ENCODE measurements at regions not wholly inside any gene's neighbourhood (a gene's known extent, or its start where the extent isn't known, plus 50 kb on each side); places are given as distances from the start of the nearest gene placed in this dataset.

GRCh38 chr20:43293068-43293786 is 103.5 kb upstream of the PTPRT start:
- no peaks in the 10 kb centered on the region; the same call in 1 of the 2 replicates for H3K27me3 Mint-ChIP-seq (ENCODE audit: low read depth)
- TF ChIP-seq ZNF138 (CRISPR knock-in tag; conservative IDR thresholded peaks at IDR 0.05) (no peak), ATF3 (CRISPR knock-in tag; conservative IDR thresholded peaks at IDR 0.05) (no peak), ZNF416 (CRISPR knock-in tag; IDR thresholded peaks at IDR 0.05) (no peak), ZBTB21 (CRISPR knock-in tag; IDR thresholded peaks at IDR 0.05; ENCODE audit: borderline replicate concordance) (no peak), CTCF (IDR thresholded peaks at IDR 0.05) (no peak), ESRRA (CRISPR knock-in tag; IDR thresholded peaks at IDR 0.05; ENCODE audit: borderline replicate concordance) (no peak), HMGA2 (CRISPR knock-in tag; IDR thresholded peaks at IDR 0.05) (no peak), TEAD4 (CRISPR knock-in tag; IDR thresholded peaks at IDR 0.05) (no peak), FOXP1 (CRISPR knock-in tag; IDR thresholded peaks at IDR 0.05; ENCODE audit: borderline replicate concordance) (no peak), NR1H2 (CRISPR knock-in tag; IDR thresholded peaks at IDR 0.05) (no peak), JUN (CRISPR knock-in tag; IDR thresholded peaks at IDR 0.05) (no peak)
- TF ChIP-seq, protein P1, sequence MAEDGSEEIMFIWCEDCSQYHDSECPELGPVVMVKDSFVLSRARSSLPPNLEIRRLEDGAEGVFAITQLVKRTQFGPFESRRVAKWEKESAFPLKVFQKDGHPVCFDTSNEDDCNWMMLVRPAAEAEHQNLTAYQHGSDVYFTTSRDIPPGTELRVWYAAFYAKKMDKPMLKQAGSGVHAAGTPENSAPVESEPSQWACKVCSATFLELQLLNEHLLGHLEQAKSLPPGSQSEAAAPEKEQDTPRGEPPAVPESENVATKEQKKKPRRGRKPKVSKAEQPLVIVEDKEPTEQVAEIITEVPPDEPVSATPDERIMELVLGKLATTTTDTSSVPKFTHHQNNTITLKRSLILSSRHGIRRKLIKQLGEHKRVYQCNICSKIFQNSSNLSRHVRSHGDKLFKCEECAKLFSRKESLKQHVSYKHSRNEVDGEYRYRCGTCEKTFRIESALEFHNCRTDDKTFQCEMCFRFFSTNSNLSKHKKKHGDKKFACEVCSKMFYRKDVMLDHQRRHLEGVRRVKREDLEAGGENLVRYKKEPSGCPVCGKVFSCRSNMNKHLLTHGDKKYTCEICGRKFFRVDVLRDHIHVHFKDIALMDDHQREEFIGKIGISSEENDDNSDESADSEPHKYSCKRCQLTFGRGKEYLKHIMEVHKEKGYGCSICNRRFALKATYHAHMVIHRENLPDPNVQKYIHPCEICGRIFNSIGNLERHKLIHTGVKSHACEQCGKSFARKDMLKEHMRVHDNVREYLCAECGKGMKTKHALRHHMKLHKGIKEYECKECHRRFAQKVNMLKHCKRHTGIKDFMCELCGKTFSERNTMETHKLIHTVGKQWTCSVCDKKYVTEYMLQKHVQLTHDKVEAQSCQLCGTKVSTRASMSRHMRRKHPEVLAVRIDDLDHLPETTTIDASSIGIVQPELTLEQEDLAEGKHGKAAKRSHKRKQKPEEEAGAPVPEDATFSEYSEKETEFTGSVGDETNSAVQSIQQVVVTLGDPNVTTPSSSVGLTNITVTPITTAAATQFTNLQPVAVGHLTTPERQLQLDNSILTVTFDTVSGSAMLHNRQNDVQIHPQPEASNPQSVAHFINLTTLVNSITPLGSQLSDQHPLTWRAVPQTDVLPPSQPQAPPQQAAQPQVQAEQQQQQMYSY (CRISPR knock-in tag; IDR thresholded peaks at IDR 0.05): no peak
- TF ChIP-seq, protein P2, sequence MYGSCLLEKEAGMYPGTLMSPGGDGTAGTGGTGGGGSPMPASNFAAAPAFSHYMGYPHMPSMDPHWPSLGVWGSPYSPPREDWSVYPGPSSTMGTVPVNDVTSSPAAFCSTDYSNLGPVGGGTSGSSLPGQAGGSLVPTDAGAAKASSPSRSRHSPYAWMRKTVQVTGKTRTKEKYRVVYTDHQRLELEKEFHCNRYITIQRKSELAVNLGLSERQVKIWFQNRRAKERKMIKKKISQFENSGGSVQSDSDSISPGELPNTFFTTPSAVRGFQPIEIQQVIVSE (CRISPR knock-in tag; IDR thresholded peaks at IDR 0.05; ENCODE audit: borderline replicate concordance): no peak
- TF ChIP-seq, protein P3, sequence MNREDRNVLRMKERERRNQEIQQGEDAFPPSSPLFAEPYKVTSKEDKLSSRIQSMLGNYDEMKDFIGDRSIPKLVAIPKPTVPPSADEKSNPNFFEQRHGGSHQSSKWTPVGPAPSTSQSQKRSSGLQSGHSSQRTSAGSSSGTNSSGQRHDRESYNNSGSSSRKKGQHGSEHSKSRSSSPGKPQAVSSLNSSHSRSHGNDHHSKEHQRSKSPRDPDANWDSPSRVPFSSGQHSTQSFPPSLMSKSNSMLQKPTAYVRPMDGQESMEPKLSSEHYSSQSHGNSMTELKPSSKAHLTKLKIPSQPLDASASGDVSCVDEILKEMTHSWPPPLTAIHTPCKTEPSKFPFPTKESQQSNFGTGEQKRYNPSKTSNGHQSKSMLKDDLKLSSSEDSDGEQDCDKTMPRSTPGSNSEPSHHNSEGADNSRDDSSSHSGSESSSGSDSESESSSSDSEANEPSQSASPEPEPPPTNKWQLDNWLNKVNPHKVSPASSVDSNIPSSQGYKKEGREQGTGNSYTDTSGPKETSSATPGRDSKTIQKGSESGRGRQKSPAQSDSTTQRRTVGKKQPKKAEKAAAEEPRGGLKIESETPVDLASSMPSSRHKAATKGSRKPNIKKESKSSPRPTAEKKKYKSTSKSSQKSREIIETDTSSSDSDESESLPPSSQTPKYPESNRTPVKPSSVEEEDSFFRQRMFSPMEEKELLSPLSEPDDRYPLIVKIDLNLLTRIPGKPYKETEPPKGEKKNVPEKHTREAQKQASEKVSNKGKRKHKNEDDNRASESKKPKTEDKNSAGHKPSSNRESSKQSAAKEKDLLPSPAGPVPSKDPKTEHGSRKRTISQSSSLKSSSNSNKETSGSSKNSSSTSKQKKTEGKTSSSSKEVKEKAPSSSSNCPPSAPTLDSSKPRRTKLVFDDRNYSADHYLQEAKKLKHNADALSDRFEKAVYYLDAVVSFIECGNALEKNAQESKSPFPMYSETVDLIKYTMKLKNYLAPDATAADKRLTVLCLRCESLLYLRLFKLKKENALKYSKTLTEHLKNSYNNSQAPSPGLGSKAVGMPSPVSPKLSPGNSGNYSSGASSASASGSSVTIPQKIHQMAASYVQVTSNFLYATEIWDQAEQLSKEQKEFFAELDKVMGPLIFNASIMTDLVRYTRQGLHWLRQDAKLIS (CRISPR knock-in tag; IDR thresholded peaks at IDR 0.05; ENCODE audit: borderline replicate concordance): no peak
- no peak overlapping the region for H3K4me3 Mint-ChIP-seq
- peaks cover 18% of the 10 kb centered on the region for H3K4me1 Mint-ChIP-seq
- ChIA-PET POLR2A (interaction anchor here (0.6 kb wide), 1 partner anchor 51 kb away, joined by 3 read pairs; no protein-coding TSS in a partner anchor), CTCF (no interaction called here)
- DNase-seq (ENCODE audit: low spot score) (no peak), ATAC-seq (no peak)
- no peak overlapping the region for H3K27ac Mint-ChIP-seq
- peaks cover 36% of the 10 kb centered on the region for H3K9me3 Mint-ChIP-seq
- H3K36me3 Mint-ChIP-seq: peaks cover 7% of the 10 kb centered on the region

DNA sequence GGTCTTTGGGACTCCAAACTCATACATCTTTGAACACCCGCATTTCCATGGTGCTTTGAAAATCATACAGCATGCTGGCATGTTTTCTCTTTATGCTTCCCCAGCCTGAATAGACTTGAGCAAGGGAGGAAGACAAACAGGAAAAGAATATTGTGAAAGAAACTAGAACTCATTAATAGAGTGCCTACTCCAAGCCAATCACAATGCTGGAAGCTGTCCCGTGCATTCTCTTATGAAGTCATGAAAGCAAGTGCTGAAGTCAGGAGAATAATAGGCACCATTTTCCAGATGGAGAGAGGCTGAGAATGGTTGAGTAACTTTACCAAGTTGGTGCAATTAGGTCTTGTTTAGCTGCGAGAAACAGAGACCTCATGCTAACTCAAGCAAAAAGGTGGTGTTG is 102.5 kb upstream of the PTPRT start:
- POLR2A ChIA-PET: no interaction called here
- H3K4me1 Mint-ChIP-seq: peaks cover 18% of the 10 kb centered on the region
- peaks cover 12% of the 10 kb centered on the region for H3K36me3 Mint-ChIP-seq
- DNase-seq (ENCODE audit: low spot score) (no peak), ATAC-seq (no peak)
- H3K9me3 Mint-ChIP-seq: peaks cover 38% of the 10 kb centered on the region
- H3K4me3 Mint-ChIP-seq: no peak overlapping the region
- CTCF ChIA-PET: no interaction called here
- no peaks in the 10 kb centered on the region; the same call in 1 of the 2 replicates for H3K27me3 Mint-ChIP-seq (ENCODE audit: low read depth)
- H3K27ac Mint-ChIP-seq: no peak overlapping the region
- no peak for TF ChIP-seq E2F4 (CRISPR knock-in tag; IDR thresholded peaks at IDR 0.05; ENCODE audit: borderline replicate concordance, low read depth)
- TF ChIP-seq ZNF281 (CRISPR knock-in tag; IDR thresholded peaks at IDR 0.05): no peak

Data from WTC11 (cell line).